PFSK-1 (cell line): ENCODE measurements at regions not wholly inside any gene's neighbourhood (a gene's known extent, or its start where the extent isn't known, plus 50 kb on each side); places are given as distances from the start of the nearest gene placed in this dataset.

Experiments
- FOXP2 ChIP-seq: optimal IDR thresholded peaks from 2 replicates; pipeline ENCODE3; 2011; ENCODE audit warnings: borderline replicate concordance, control low read depth, inconsistent platforms; ENCODE audit not compliant: insufficient read depth; ENCODE audit errors: extremely low read length, extremely low read depth
- POLR2AphosphoS5 ChIP-seq: IDR thresholded peaks from 2 replicates; pipeline ENCODE4 v1.6.1; 2012; ENCODE audit warnings: low read depth, mild to moderate bottlenecking, control low read depth, low read length, moderate library complexity
- SIN3A ChIP-seq: IDR thresholded peaks from 2 replicates; pipeline ENCODE4 v1.6.1; 2012; ENCODE audit warnings: mild to moderate bottlenecking, low read length, moderate library complexity, borderline replicate concordance; ENCODE audit not compliant: insufficient read depth
- TAF1 ChIP-seq: IDR thresholded peaks from 2 replicates; pipeline ENCODE4 v1.6.1; 2012; ENCODE audit warnings: low read length, control low read depth, borderline replicate concordance; ENCODE audit not compliant: insufficient read depth
- TF ChIP-seq, protein P1 (sequence below), 2 experiments: IDR thresholded peaks; 2 replicates each; pipeline versions ENCODE4 v1.6.1 to v1.8.0; 2011 to 2012; ENCODE audit warnings: low read depth in 2 of 2, low read length in 2 of 2, control low read depth in 1 of 2, inconsistent platforms in 1 of 2, mild to moderate bottlenecking in 1 of 2, moderate library complexity in 1 of 2; ENCODE audit not compliant: insufficient read depth in 1 of 2

- no peak for TF ChIP-seq SIN3A
- no peak for TF ChIP-seq TAF1
- TF ChIP-seq, protein P1, sequence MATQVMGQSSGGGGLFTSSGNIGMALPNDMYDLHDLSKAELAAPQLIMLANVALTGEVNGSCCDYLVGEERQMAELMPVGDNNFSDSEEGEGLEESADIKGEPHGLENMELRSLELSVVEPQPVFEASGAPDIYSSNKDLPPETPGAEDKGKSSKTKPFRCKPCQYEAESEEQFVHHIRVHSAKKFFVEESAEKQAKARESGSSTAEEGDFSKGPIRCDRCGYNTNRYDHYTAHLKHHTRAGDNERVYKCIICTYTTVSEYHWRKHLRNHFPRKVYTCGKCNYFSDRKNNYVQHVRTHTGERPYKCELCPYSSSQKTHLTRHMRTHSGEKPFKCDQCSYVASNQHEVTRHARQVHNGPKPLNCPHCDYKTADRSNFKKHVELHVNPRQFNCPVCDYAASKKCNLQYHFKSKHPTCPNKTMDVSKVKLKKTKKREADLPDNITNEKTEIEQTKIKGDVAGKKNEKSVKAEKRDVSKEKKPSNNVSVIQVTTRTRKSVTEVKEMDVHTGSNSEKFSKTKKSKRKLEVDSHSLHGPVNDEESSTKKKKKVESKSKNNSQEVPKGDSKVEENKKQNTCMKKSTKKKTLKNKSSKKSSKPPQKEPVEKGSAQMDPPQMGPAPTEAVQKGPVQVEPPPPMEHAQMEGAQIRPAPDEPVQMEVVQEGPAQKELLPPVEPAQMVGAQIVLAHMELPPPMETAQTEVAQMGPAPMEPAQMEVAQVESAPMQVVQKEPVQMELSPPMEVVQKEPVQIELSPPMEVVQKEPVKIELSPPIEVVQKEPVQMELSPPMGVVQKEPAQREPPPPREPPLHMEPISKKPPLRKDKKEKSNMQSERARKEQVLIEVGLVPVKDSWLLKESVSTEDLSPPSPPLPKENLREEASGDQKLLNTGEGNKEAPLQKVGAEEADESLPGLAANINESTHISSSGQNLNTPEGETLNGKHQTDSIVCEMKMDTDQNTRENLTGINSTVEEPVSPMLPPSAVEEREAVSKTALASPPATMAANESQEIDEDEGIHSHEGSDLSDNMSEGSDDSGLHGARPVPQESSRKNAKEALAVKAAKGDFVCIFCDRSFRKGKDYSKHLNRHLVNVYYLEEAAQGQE (IDR thresholded peaks at IDR 0.05; ENCODE audit: insufficient read depth in 1 of 2, low read depth in 2 of 2, low read length in 2 of 2), result no peak
- TF ChIP-seq FOXP2, result no peak
- TF ChIP-seq POLR2AphosphoS5, result no peak
These were observed 1231.3 kb downstream of the EPHA7 start for GRCh38 chr6:92188016-92188415.

GRCh38 chr6:92184933-92185332, 1234.4 kb downstream of the EPHA7 start:
- TF ChIP-seq POLR2AphosphoS5, result no peak
- TF ChIP-seq, protein P1 (IDR thresholded peaks at IDR 0.05; ENCODE audit: insufficient read depth in 1 of 2, low read depth in 2 of 2, low read length in 2 of 2), result no peak
- no peak for TF ChIP-seq SIN3A
- no peak for TF ChIP-seq FOXP2
- no peak for TF ChIP-seq TAF1

DNA sequence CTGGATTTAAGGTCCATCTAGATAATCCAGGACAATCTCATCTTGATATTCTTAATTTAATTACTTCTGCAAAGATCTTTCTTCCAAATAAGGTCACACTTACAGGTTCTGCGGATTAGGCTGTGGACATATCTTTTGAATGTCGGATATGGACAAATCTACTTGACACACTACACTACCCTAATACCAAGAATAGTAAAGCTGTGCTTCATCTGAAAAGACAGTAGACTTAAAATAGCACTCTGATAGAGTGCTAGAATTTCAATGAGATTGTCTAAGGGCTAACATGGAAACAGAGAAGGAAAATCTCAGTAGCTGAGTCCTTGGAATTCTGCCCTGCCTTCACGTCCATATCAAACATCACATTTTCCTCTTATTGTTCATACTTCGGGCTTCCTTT, 1238.0 kb downstream of the EPHA7 start:
- TF ChIP-seq FOXP2 (no peak), POLR2AphosphoS5 (no peak), TAF1 (no peak), SIN3A (no peak)
- TF ChIP-seq, protein P1 (IDR thresholded peaks at IDR 0.05; ENCODE audit: insufficient read depth in 1 of 2, low read depth in 2 of 2, low read length in 2 of 2), result no peak

GRCh38 chr6:92180090-92180489, 1239.3 kb downstream of the EPHA7 start:
- no peak for TF ChIP-seq POLR2AphosphoS5
- no peak for TF ChIP-seq TAF1
- TF ChIP-seq, protein P1 (IDR thresholded peaks at IDR 0.05; ENCODE audit: insufficient read depth in 1 of 2, low read depth in 2 of 2, low read length in 2 of 2), result no peak
- no peak for TF ChIP-seq FOXP2
- TF ChIP-seq SIN3A, result no peak

- no peak for TF ChIP-seq FOXP2
- no peak for TF ChIP-seq POLR2AphosphoS5
- no peak for TF ChIP-seq SIN3A
- TF ChIP-seq TAF1, result no peak
- TF ChIP-seq, protein P1 (IDR thresholded peaks at IDR 0.05; ENCODE audit: insufficient read depth in 1 of 2, low read depth in 2 of 2, low read length in 2 of 2), result no peak
These were observed 1242.7 kb downstream of the EPHA7 start for GRCh38 chr6:92176666-92177065.
